HG03139 (cell line): ENCODE measurements at regions not wholly inside any gene's neighbourhood (a gene's known extent, or its start where the extent isn't known, plus 50 kb on each side); places are given as distances from the start of the nearest gene placed in this dataset.

ENCODE experiments used
- ATAC-seq: cut with Tn5 transposase; IDR thresholded peaks from one replicate; pipeline ENCODE4 v1.9.1; 2021; ENCODE audit not compliant: unreplicated experiment

DNA sequence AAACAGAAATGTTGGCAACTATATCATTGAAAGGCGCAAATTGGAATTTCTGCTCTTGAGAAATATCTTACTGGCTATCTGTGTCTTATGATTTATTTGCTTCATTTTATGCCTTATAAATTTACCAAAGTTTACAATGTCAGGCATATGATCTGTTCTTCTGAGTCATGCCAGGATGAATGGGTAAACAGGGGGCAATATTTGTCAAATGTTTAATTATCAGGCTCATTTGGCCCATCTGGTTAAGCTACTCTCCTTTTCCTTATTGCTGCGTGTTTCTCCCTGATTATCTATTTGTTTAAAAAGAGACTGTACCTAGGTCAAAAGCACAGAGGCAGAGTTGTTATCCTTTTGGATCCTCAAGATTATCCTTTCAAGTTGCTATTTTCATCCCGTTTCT is 903.8 kb upstream of the PCDH10 start:
- ATAC-seq: no peak

- ATAC-seq: no peak
Observed at GRCh38 chr4:132264176-132264575, 884.9 kb upstream of the PCDH10 start.

- ATAC-seq: no peak
Observed at GRCh38 chr4:132266374-132266773, 882.7 kb upstream of the PCDH10 start.

- no peak for ATAC-seq
Observed at GRCh38 chr4:132267321-132267720, 881.8 kb upstream of the PCDH10 start.

GRCh38 chr4:132269303-132269990 is 879.6 kb upstream of the PCDH10 start:
- ATAC-seq: no peak

DNA sequence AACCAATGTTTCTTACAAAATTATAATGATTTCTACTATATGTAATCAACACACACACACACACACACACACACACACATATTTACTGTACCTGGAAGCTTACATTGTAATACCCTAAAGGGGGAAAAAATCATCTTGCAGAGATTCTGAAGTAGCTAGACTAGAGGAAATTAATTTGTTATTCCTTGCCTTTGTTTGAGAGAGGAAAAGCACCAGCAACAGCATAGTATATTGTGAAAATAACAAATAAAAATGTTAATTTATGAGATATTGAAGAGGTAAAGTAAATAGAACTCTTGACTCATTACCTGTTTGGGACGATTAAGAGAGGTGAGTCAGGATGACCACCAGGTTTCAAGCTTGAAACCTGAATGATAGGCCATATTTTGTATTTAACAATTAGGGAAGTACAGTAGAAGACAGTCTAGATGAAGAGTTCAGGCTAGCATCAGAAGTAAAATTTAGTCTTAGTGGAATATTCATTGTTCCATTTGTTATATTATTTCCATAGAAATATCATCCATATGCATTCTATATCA is 873.4 kb upstream of the PCDH10 start:
- no peak for ATAC-seq

DNA sequence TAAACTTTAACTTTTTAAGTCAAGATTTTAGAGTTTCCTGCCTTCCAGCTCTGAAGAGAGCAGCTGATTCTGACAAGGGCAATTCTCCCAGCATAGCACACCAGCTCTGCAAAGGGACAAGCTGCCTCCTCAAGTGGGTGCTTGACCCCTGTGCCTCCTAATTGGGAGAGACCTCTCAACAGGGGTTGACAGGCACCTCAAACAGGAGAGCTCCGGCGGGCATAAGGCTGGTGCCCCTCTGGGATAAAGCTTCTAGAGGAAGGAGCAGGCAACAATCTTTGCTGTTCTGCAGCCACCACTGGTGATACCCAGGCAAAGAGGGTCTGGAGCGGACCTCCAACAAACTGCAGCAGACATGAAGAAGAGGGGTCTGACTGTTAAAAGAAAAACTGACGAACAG is 872.9 kb upstream of the PCDH10 start:
- ATAC-seq: no peak

DNA sequence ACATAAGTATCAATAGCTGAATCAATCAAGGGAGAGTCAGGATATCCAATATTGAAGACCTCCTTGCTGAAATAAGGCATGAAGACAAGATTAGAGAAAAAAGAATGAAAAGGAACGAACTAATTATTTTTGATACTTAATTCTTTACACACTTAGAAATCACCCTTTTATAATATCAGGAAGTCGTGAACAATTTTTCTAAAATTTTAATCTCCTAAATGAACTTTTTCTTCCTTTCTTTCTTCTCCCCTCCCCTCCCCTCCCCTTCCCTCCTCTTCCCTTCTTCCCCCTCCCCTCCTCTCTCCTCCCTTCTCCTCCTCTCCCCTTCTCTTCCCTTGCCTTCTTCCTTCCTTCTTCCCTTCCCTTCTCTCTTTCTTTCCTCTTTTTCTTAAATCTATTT is 872.1 kb upstream of the PCDH10 start:
- ATAC-seq: no peak

DNA sequence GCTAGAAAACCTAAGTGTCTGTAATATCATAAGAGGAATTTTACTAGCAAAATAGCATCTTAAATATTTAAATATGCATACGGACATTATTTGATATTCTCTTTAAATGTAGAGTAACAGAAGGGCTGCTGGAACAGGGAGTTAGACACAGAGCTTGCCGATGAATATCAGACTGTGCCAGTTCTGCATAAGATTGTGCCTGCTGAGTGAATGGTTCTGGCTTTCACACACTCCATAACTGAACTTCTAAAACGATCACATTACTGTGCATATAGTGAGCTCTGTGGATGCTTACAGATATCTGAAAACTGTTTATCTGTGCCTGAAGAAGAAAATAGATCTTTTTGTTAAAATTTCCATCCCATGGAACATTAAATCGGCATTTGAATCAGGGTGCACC is 867.4 kb upstream of the PCDH10 start:
- no peak for ATAC-seq

- ATAC-seq: no peak
Observed at GRCh38 chr4:132284910-132285426, 864.1 kb upstream of the PCDH10 start.

DNA sequence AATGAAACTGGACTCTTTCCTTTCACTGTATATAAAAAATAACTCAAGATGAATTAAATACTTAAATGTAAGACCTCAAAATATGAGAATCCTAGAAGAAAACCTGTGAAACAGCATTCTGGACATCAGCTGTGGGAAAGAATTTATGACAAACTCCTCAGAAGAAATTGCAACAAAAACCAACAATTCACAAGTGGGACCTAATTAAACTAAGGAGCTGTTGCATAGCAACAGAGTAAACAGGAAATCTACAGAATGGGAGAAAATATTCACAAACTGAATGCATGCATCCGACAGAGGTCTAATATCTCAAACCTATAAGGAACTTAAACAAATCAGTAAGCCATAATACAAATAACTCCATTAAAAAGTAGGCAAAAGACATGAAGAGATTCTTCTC is 851.7 kb upstream of the PCDH10 start:
- ATAC-seq: no peak

- no peak for ATAC-seq
Observed at GRCh38 chr4:132299841-132300240, 849.3 kb upstream of the PCDH10 start.

DNA sequence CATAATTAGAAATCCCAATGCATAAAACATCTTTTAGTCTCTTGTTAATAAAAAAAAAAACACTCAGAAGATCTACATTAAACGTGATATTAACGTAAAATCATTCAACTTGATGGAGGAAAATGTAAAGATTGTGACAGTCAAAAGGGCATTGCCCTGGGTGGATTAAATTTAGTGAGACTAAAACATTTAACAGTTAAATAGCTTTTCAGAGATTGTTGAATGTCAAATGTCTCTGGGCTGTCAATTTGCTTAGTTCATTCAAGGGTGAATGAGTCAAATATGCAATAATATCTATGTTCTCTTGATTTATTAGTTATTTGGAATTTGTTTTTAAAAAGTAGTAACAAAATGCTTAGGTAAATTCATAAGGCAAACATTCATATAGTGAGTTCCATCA is 836.6 kb upstream of the PCDH10 start:
- ATAC-seq: no peak

DNA sequence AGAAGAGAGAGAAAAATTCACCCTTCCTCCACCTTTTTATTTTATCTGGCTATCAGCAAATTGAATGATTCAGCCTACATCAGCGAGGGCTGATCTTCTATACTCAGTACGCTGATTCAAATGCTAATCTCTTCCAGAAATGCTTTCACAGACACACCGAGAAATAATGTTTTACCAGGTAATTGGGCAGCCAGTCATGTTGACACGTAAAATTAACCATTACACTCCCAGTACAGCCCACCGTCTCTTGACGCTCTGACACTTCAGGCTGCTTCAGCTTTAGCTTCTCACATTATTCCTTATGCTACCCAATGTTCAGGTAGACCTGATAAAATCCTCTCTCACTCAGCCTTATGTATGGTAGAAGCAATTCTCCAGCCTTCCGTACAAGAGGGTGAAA is 835.2 kb upstream of the PCDH10 start:
- ATAC-seq: no peak

DNA sequence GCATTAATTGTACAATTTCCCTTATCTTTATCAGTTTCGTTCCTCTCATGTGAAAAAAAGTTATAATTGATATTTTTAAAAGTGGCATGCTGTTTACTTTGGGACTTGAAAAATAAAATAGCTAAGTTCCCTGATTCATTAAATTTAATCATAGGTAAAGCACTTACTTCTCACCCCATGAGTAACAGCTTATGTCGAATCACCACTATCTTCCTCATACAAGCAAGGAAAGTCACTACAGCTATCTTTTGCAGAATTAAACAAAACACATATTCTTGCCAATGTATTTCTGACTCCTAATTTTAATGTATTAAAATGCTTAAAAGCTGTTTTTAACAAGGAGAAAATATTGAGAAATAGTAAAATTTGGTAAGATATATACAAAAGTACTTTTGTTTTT is 832.4 kb upstream of the PCDH10 start:
- no peak for ATAC-seq

DNA sequence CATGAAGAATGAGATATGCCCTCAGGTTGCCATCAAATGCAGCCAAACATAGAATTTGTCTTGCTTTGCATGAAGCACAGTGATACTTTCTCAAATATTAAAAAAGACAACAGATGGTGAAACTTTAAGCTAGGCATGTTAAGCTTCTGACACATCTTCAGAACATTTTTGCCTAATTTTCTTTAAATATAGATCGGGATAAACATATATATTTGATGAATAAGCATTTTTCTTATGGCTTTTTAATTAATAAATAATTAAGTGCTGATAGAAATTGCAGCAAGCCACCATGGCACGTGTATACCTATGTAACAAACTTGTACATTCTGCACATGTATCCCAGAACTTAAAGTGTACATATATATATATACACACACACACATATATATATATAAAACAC is 831.2 kb upstream of the PCDH10 start:
- ATAC-seq: no peak

- ATAC-seq: no peak
Observed at GRCh38 chr4:132328761-132329160, 820.3 kb upstream of the PCDH10 start.

DNA sequence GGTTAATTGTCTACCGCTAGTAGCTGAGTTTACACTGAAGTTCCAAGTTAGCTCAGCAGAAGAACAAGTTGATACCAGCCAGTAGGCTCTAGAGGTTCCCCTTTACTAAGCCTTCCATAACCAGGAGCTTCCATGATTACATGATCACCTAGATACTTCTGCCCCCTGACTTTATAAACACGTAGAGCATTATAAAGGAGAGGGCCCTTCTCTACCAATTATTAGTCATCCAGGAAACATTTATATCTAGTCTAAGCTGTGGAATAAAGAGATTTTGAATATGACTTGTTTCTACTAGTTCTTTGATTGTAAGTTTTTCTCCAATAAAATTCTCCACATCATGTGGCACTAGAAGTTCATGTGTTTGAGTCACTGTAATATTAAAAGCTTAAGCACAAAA is 818.1 kb upstream of the PCDH10 start:
- ATAC-seq: no peak

- no peak for ATAC-seq
Observed at GRCh38 chr4:132332932-132333723, 816.0 kb upstream of the PCDH10 start.

- no peak for ATAC-seq
Observed at GRCh38 chr4:132333724-132334047, 815.4 kb upstream of the PCDH10 start.

GRCh38 chr4:132334081-132334480 is 815.0 kb upstream of the PCDH10 start:
- ATAC-seq: no peak
